Hepatocyte (in vitro differentiated cells): ENCODE measurements at regions not wholly inside any gene's neighbourhood (a gene's known extent, or its start where the extent isn't known, plus 50 kb on each side); places are given as distances from the start of the nearest gene placed in this dataset.

Source experiments
- DNase-seq: peaks from one replicate; pipeline ENCODE4 v3.0.0-alpha.2; 2016; ENCODE audit warnings: low spot score
- H2AFZ ChIP-seq: fragments of 200-600 bp; sonication (generic); 2 replicates; pipeline ENCODE4 v1.6.0; 2016; ENCODE audit warnings: antibody characterized with exemption, mild to moderate bottlenecking
- H3K27ac ChIP-seq: fragments of 200-600 bp; sonication (generic); 2 replicates; pipeline ENCODE4 v1.5.1; 2016; ENCODE audit warnings: mild to moderate bottlenecking
- H3K27me3 ChIP-seq: fragments of 200-600 bp; sonication (generic); 2 replicates; pipeline ENCODE4 v1.6.1; 2016
- H3K36me3 ChIP-seq: fragments of 200-600 bp; sonication (generic); replicated peaks from 2 replicates; pipeline ENCODE4 v1.5.1; 2016; ENCODE audit warnings: low read depth; ENCODE audit not compliant: insufficient read depth
- H3K4me1 ChIP-seq: fragments of 200-600 bp; sonication (generic); 2 replicates; pipeline ENCODE4 v1.5.1; 2016; ENCODE audit warnings: mild to moderate bottlenecking, moderate library complexity; ENCODE audit not compliant: insufficient read depth
- H3K4me2 ChIP-seq: fragments of 200-600 bp; sonication (generic); 2 replicates; pipeline ENCODE4 v1.6.0; 2016
- H3K4me3 ChIP-seq: fragments of 200-600 bp; sonication (generic); 2 replicates; pipeline ENCODE4 v1.5.1; 2016; ENCODE audit warnings: mild to moderate bottlenecking
- H3K79me2 ChIP-seq: fragments of 200-600 bp; sonication (generic); 2 replicates; pipeline ENCODE4 v1.6.0; 2017; ENCODE audit warnings: mild to moderate bottlenecking
- H3K9me2 ChIP-seq: fragments of 200-600 bp; sonication (generic); replicated peaks from 2 replicates; pipeline ENCODE4 v1.6.0; 2017; ENCODE audit warnings: mild to moderate bottlenecking; ENCODE audit not compliant: insufficient read depth
- H3K9me3 ChIP-seq: fragments of 200-600 bp; sonication (generic); 2 replicates; pipeline ENCODE4 v1.5.1; 2016; ENCODE audit warnings: low read depth, mild to moderate bottlenecking
- H4K20me1 ChIP-seq: fragments of 200-600 bp; sonication (generic); 2 replicates; pipeline ENCODE4 v1.6.0; 2016; ENCODE audit warnings: mild to moderate bottlenecking; ENCODE audit not compliant: insufficient read depth, poor library complexity, severe bottlenecking
- CTCF ChIP-seq: fragments of 200-600 bp; sonication (generic); IDR thresholded peaks from 2 replicates; pipeline ENCODE4 v1.5.1; 2016; ENCODE audit warnings: antibody characterized with exemption, mild to moderate bottlenecking; ENCODE audit not compliant: poor library complexity
- EZH2 ChIP-seq: fragments of 200-600 bp; sonication (generic); IDR thresholded peaks from 2 replicates; pipeline ENCODE4 v1.6.1; 2016; ENCODE audit warnings: antibody characterized with exemption, mild to moderate bottlenecking, borderline replicate concordance
- EZH2phosphoT487 ChIP-seq: fragments of 200-600 bp; sonication (generic); IDR thresholded peaks from one replicate; pipeline ENCODE4 v1.6.1; 2018; ENCODE audit warnings: antibody characterized with exemption, mild to moderate bottlenecking, low read depth, moderate library complexity; ENCODE audit not compliant: unreplicated experiment, severe bottlenecking
- WGBS: methylation state at CpG from one replicate; pipeline ENCODE4 v1.1.6; 2016; ENCODE audit warnings: low lambda C conversion rate; ENCODE audit errors: missing lambda C conversion rate; 5-methylcytosine and 5-hydroxymethylcytosine counted together

DNA sequence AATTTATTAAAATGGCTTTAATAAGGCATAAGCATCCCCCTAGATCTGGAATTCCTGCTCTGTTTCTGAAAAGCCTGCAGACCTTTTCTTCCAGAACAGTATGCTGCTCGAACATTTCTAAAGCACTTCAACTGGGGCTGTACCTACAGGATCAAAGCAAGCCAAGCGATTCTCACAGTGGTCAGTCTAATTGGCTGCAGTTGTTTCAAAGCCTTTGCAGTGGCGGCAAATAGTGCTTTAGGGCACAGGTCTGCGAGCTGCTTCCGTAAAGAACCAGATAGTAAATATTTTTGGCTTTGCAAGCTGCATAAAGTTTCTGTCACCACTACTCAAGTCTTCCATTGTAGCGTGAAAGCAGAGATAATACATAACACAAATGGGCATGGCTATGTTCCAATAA lies 88.9 kb upstream of the FBXL4 start:
- TF ChIP-seq CTCF (no peak), EZH2 (no peak), EZH2phosphoT487 (no peak)
- H3K4me3 ChIP-seq: no peak overlapping the region
- no peaks in the 10 kb centered on the region for H4K20me1 ChIP-seq
- WGBS: 58% methylated on average over 6 of the region's 6 CpGs
- H3K27ac ChIP-seq: no peak overlapping the region
- no peaks in the 10 kb centered on the region for H3K9me2 ChIP-seq
- no peak for DNase-seq
- no peaks in the 10 kb centered on the region for H3K27me3 ChIP-seq
- no peaks in the 10 kb centered on the region for H3K79me2 ChIP-seq
- no peak overlapping the region for H2AFZ ChIP-seq
- no peaks in the 10 kb centered on the region for H3K9me3 ChIP-seq
- H3K4me2 ChIP-seq: no peak overlapping the region
- peaks cover 9% of the 10 kb centered on the region for H3K4me1 ChIP-seq
- no peaks in the 10 kb centered on the region for H3K36me3 ChIP-seq

- DNase-seq: no peak
- H3K27me3 ChIP-seq: no peaks in the 10 kb centered on the region
- no peaks in the 10 kb centered on the region for H3K9me2 ChIP-seq
- WGBS: 44% methylated on average over 2 of the region's 2 CpGs
- H3K79me2 ChIP-seq: no peaks in the 10 kb centered on the region
- no peaks in the 10 kb centered on the region for H3K9me3 ChIP-seq
- TF ChIP-seq CTCF (no peak), EZH2phosphoT487 (no peak), EZH2 (no peak)
- H4K20me1 ChIP-seq: no peaks in the 10 kb centered on the region
- H3K4me3 ChIP-seq: no peak overlapping the region
- peaks cover 9% of the 10 kb centered on the region for H3K4me1 ChIP-seq
- H3K4me2 ChIP-seq: peak overlapping the region; percentile 35
- no peaks in the 10 kb centered on the region for H3K36me3 ChIP-seq
- no peak overlapping the region for H3K27ac ChIP-seq
- no peak overlapping the region for H2AFZ ChIP-seq
Observed at GRCh38 chr6:99032396-99032795, 84.7 kb upstream of the FBXL4 start.

DNA sequence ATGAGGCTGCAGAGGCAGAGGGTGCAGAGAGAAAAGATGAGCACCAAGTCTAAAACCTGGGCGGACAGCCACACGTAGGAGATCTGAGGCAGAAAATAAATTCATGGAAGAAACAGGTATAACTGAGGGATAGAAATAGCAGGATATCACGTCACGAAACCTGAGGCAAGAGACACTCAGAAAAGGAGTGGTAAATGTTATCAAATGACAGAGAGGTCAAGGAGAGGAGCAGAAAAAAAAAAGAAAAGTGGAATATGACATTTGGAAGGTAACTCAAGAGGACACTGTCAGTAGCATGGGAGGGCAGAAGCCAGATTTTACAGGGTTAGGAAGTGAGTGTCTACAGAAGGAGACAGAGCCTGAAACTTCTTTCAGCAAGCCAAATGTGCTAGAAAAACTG lies 84.2 kb upstream of the FBXL4 start:
- WGBS: 73% methylated on average over 4 of the region's 4 CpGs
- Histone ChIP-seq H3K4me1 (peaks cover 9% of the 10 kb centered on the region), H3K36me3 (no peaks in the 10 kb centered on the region), H3K27ac (no peak overlapping the region), H4K20me1 (no peaks in the 10 kb centered on the region), H2AFZ (no peak overlapping the region), H3K9me3 (no peaks in the 10 kb centered on the region), H3K9me2 (no peaks in the 10 kb centered on the region), H3K27me3 (no peaks in the 10 kb centered on the region), H3K79me2 (no peaks in the 10 kb centered on the region), H3K4me3 (no peak overlapping the region), H3K4me2 (peak overlapping the region; percentile 35)
- TF ChIP-seq EZH2phosphoT487: no peak
- TF ChIP-seq CTCF: no peak
- TF ChIP-seq EZH2: no peak
- no peak for DNase-seq

DNA sequence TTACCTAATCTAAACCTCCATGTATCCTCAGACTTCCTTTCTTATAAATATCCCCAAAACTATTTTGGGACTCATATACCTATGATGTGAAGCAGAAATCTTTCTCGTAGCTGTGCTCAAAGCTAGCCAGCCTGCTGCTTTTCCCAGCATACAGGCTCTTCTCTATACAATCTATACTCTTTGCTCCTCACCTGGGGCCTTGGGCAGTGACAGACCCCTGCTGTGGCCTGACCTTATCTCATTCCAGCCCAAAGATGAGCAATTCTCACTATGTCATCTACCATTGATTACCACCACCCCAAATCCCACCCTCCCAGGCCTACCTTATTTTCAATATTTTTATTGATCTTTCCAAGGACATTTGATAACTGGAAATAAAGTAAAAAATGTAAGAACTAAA lies 83.2 kb upstream of the FBXL4 start:
- H4K20me1 ChIP-seq: no peaks in the 10 kb centered on the region
- no peaks in the 10 kb centered on the region for H3K9me2 ChIP-seq
- peaks cover 9% of the 10 kb centered on the region for H3K4me1 ChIP-seq
- H2AFZ ChIP-seq: no peak overlapping the region
- no peaks in the 10 kb centered on the region for H3K36me3 ChIP-seq
- whole genome bisulfite sequencing: 73% methylated on average over 1 of the region's 1 CpG
- no peaks in the 10 kb centered on the region for H3K27me3 ChIP-seq
- H3K79me2 ChIP-seq: no peaks in the 10 kb centered on the region
- no peak overlapping the region for H3K4me2 ChIP-seq
- DNase-seq: no peak
- TF ChIP-seq EZH2phosphoT487: no peak
- no peak for TF ChIP-seq EZH2
- no peak for TF ChIP-seq CTCF
- H3K4me3 ChIP-seq: no peak overlapping the region
- H3K27ac ChIP-seq: no peak overlapping the region
- no peaks in the 10 kb centered on the region for H3K9me3 ChIP-seq
